GM12875 (cell line): ENCODE measurements at regions not wholly inside any gene's neighbourhood (a gene's known extent, or its start where the extent isn't known, plus 50 kb on each side); places are given as distances from the start of the nearest gene placed in this dataset.

Experiments
- H3K4me3 ChIP-seq: one replicate; pipeline ENCODE4 v1.5.1; 2011; ENCODE audit warnings: low read depth, low read length, control low read depth
- TF ChIP-seq, protein P1 (sequence below): IDR thresholded peaks from 2 replicates; pipeline ENCODE4 v1.5.1; 2011; ENCODE audit warnings: low read depth, mild to moderate bottlenecking, control low read depth, inconsistent platforms, low read length, moderate library complexity, borderline replicate concordance; ENCODE audit not compliant: insufficient read depth

DNA sequence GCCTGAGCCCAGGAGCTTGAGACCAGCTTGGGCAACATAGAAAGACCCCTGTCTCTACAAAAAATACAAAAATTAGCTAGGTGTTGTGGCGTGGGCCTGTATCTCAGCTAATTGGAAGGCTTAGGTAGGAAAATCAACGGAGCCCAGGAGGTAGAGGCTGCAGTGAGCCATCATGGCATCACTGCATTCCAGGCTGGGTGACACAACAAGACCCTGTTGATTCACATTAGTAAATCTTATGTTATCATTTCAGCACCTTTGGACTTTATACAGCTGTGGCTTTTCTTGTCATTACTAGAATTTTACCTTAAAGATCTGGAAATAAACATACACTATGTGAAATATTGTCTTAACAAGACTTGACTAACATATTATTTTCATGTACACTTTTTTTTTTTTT is 185.0 kb downstream of the ZNF608 start:
- TF ChIP-seq, protein P1, sequence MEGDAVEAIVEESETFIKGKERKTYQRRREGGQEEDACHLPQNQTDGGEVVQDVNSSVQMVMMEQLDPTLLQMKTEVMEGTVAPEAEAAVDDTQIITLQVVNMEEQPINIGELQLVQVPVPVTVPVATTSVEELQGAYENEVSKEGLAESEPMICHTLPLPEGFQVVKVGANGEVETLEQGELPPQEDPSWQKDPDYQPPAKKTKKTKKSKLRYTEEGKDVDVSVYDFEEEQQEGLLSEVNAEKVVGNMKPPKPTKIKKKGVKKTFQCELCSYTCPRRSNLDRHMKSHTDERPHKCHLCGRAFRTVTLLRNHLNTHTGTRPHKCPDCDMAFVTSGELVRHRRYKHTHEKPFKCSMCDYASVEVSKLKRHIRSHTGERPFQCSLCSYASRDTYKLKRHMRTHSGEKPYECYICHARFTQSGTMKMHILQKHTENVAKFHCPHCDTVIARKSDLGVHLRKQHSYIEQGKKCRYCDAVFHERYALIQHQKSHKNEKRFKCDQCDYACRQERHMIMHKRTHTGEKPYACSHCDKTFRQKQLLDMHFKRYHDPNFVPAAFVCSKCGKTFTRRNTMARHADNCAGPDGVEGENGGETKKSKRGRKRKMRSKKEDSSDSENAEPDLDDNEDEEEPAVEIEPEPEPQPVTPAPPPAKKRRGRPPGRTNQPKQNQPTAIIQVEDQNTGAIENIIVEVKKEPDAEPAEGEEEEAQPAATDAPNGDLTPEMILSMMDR, result no peak
- no peak overlapping the region for H3K4me3 ChIP-seq

DNA sequence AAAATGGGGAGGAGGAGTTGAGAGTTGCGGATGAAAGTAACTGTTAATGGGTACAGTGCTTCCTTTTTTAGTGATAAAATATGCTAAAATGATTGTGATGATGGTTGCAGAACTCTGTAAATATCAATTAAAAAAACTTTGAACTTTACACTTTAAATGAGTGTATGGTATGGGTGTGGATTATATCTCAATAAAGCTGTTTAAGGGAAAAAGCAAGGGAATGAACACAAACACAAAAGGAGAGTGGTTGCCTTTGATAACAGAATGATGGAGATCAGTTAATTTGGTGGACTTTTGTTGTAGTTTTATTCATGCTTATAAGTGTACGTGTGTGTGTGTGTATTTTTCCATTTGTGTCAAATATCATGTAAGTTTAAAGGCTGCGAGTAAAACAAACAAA is 186.1 kb downstream of the ZNF608 start:
- H3K4me3 ChIP-seq, result no peak overlapping the region
- TF ChIP-seq, protein P1, result no peak

DNA sequence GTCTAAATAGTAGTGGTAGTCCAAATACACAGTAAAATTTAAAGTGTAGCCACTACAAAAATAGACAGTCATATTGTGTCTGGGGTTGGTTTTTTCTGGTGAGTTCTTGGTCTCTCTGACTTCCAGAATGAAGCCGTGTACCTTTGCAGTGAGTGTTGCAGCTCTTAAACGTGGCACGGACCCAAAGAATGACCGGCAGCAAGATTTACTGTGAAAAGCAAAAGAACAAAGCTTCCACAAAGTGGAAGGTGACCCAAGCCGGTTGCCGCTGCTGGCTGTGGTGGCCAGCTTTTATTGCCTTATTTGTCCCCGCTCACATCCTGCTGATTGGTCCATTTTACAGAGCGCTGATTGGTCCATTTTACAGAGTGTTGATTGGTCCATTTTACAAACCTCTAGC is 188.7 kb downstream of the ZNF608 start:
- TF ChIP-seq, protein P1, result no peak
- no peak overlapping the region for H3K4me3 ChIP-seq

DNA sequence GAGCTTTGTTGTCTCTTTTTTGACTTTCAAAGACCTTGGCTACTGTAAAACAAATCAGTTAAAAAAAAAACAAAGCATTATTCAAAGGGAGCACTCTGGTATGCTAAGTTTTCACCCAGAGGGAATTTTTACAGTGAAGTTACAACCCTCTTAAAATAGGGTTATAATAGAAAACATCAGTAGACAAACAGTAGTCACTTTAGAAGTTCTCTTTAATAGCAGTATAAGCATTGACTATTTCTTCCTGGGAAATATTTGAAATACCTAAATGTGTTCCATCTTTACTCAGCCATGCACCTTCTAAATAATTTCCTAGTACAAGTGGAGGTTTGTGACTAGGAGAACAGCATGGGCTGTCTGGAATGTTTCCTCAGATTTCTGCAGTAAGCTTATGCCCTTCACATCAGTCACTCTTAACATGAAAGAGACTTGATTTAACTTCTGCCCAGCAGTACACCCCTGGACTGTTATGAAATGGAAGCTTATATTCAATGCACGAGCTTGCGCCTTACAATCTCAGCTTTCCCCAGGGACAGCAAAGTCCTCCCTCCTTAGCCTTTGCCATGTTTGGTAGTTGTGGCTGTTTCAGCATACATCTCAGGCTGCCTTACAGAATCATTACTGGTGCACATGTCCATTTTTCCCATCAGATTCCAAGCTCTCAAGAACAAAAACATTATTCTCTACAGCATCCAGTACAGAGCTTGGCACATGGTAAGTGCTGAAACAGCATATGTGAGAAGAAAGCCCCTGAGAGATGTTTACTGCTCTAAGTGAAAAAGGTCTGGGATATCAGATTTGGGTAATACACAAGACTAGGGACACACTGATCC is 191.5 kb downstream of the ZNF608 start:
- H3K4me3 ChIP-seq, result no peak overlapping the region
- TF ChIP-seq, protein P1, result no peak

DNA sequence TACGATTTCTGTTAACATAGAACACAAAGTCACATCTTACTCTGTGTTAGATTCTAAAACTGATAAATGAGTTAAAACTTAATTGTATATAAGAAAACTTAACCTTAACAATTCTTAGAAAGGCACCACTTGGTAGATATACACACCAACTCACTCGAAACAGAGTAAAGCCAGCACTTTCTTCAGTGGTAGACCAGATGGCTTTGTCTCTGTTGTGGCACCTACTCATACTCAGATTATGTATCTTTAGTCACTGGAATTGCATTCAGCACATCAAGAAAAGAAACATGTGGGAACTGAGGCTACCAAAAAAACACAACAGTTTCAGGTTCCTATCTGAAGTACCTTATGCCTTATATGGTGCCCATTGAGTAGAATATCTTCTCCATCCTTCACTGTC is 192.5 kb downstream of the ZNF608 start:
- TF ChIP-seq, protein P1, result no peak

DNA sequence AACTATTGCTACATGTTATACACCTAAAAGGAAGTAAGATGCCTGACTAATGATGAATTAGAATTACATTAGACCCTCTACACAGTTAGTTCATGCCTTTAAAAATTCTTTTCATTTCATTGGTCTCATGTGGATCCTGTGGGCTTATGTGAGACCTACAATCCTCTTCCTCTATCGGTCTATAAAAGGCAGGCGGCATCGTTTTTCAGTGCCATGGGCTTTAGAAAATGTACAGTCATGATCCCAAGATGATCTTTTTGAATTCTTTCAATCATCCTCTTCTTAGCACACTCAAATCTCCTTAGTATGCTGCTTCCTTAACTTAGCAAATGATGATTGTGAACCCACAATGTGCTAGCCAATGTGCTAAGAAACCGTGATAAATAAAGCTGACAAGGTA is 193.9 kb downstream of the ZNF608 start:
- no peak overlapping the region for H3K4me3 ChIP-seq
- TF ChIP-seq, protein P1, result no peak

More for the DNA sequence above, 192.5 kb downstream of the ZNF608 start:
- no peak overlapping the region for H3K4me3 ChIP-seq

DNA sequence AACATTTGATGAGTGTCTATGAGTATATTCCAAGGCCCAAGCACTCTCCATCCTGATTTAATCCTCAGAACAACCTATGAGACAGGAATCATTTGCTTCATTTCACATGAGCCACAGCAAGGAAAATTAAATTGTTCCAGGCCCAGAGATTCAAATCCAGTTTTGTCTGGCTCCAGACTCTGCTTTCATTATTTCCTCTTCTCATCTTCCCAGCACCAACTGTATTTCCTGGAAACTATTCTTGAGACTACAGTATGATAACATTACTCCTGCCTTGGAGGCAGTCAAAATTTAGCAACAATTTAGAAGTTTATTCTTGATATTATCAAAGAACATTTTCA is 194.5 kb downstream of the ZNF608 start:
- TF ChIP-seq, protein P1, result no peak
- no peak overlapping the region for H3K4me3 ChIP-seq
